A549 (cell line): ENCODE measurements at regions not wholly inside any gene's neighbourhood (a gene's known extent, or its start where the extent isn't known, plus 50 kb on each side); places are given as distances from the start of the nearest gene placed in this dataset.

Experiments used
- ATAC-seq, 2 experiments: fragments of 200-7000 bp in 1 of 2; fragments of >200 bp in 1 of 2; cut with Nextera tagmentation in 1 of 2; cut with Tn5 transposase in 1 of 2; 3 replicates each; pipeline versions ENCODE4 v1.8.0 to v1.9.1; 2018 to 2020; ENCODE audit warnings: mild to moderate bottlenecking in 1 of 2, moderate library complexity in 1 of 2
- CTCF ChIA-PET: fragments of 300-600 bp; sonication (Branson Sonifier 250); formaldehyde crosslinking; extraction: SDS; loops from one replicate; lab custom pipeline; 2021; ENCODE audit warnings: antibody characterized with exemption, inconsistent platforms; lab: Yijun Ruan, JAX
- POLR2A ChIA-PET: fragments of 350-600 bp; formaldehyde crosslinking; extraction: SDS; loops from one replicate; lab custom pipeline; 2021; ENCODE audit warnings: antibody characterized with exemption, inconsistent platforms; lab: Yijun Ruan, JAX
- DNase-seq, 2 experiments: peaks; one replicate each; pipeline versions ENCODE4 v3.0.0 to v3.0.0-alpha.2; 2011 to 2016; ENCODE audit warnings: low read depth in 1 of 2, low spot score in 1 of 2
- FAIRE-seq: peaks from 2 replicates; lab custom pipeline; 2011; peaks lifted over from hg19 to GRCh38; lab: Jason Lieb, UNC
- H3K27ac ChIP-seq, 2 experiments: fragments of >200 bp; sonication (Bioruptor Twin); formaldehyde crosslinking; 3 replicates each; pipeline ENCODE4 v1.5.1; 2016 to 2017
- H3K4me1 ChIP-seq: fragments of >200 bp; sonication (Bioruptor Twin); formaldehyde crosslinking; 3 replicates; pipeline ENCODE4 v1.6.1; 2016
- H3K4me2 ChIP-seq: fragments of >200 bp; sonication (Bioruptor Twin); formaldehyde crosslinking; 3 replicates; pipeline ENCODE4 v1.6.1; 2016
- H3K4me3 ChIP-seq: fragments of >200 bp; sonication (Bioruptor Twin); formaldehyde crosslinking; 3 replicates; pipeline ENCODE4 v1.5.1; 2016
- H3K9me3 ChIP-seq: fragments of >200 bp; sonication (Bioruptor Twin); formaldehyde crosslinking; 3 replicates; pipeline ENCODE4 v1.6.1; 2016
- CBX2 ChIP-seq: fragments of 200-600 bp; sonication (generic); IDR thresholded peaks from 2 replicates; pipeline ENCODE4 v1.6.1; 2016; ENCODE audit warnings: low read depth, mild to moderate bottlenecking, borderline replicate concordance
- CBX8 ChIP-seq: fragments of 200-600 bp; sonication (generic); IDR thresholded peaks from 2 replicates; pipeline ENCODE4 v1.6.1; 2016
- CEBPB ChIP-seq, 2 experiments: fragments of >200 bp in 1 of 2; sonication (Bioruptor Twin) in 1 of 2; formaldehyde crosslinking in 1 of 2; IDR thresholded peaks; 2 replicates each; pipeline ENCODE4 v1.6.1; 2012 to 2016
- EHF ChIP-seq: fragments of 250-450 bp; sonication (Bioruptor Pico); IDR thresholded peaks from 2 replicates; pipeline ENCODE4 v1.5.0; 2020; ENCODE audit warnings: mild to moderate bottlenecking
- ESRRA ChIP-seq: fragments of 150-350 bp; IDR thresholded peaks from 2 replicates; pipeline ENCODE4 v1.6.1; 2014; ENCODE audit warnings: mild to moderate bottlenecking, low read length, borderline replicate concordance
- FOSL2 ChIP-seq, 2 experiments: fragments of 450-650 bp in 1 of 2; fragments of >200 bp in 1 of 2; sonication (Bioruptor Twin) in 1 of 2; formaldehyde crosslinking; IDR thresholded peaks; 2 replicates each; pipeline versions ENCODE4 v1.5.0 to v1.6.1; 2016 to 2020; ENCODE audit warnings: mild to moderate bottlenecking in 1 of 2, moderate library complexity in 1 of 2
- FOXS1 ChIP-seq: fragments of 250-450 bp; sonication (Bioruptor Pico); IDR thresholded peaks from 2 replicates; pipeline ENCODE4 v1.5.0; 2020; ENCODE audit warnings: mild to moderate bottlenecking, moderate library complexity
- GATA3 ChIP-seq: IDR thresholded peaks from 2 replicates; pipeline ENCODE4 v1.6.1; 2012; ENCODE audit warnings: borderline replicate concordance
- HEYL ChIP-seq: fragments of 250-450 bp; sonication (Bioruptor Pico); IDR thresholded peaks from 2 replicates; pipeline ENCODE4 v1.8.0; 2021; ENCODE audit warnings: mild to moderate bottlenecking, moderate library complexity
- HOXA7 ChIP-seq: fragments of 250-450 bp; sonication (Bioruptor Pico); IDR thresholded peaks from 2 replicates; pipeline ENCODE4 v1.5.0; 2020; ENCODE audit warnings: mild to moderate bottlenecking, moderate library complexity
- HOXB13 ChIP-seq: fragments of 250-450 bp; sonication (Bioruptor Pico); IDR thresholded peaks from 2 replicates; pipeline ENCODE4 v1.5.0; 2020; ENCODE audit warnings: low read depth, mild to moderate bottlenecking, moderate library complexity
- JUNB ChIP-seq: fragments of >200 bp; sonication (Bioruptor Twin); formaldehyde crosslinking; IDR thresholded peaks from 2 replicates; pipeline ENCODE4 v1.6.1; 2016
- PHF8 ChIP-seq: fragments of 200-600 bp; sonication (generic); IDR thresholded peaks from 2 replicates; pipeline ENCODE4 v1.6.1; 2016; ENCODE audit warnings: low read depth, mild to moderate bottlenecking, antibody characterized with exemption, moderate library complexity, borderline replicate concordance
- RAD21 ChIP-seq, 2 experiments: fragments of >200 bp in 1 of 2; sonication (Bioruptor Twin) in 1 of 2; formaldehyde crosslinking in 1 of 2; IDR thresholded peaks in 1 of 2; conservative IDR thresholded peaks in 1 of 2; 2 replicates in 1 of 2; 3 replicates in 1 of 2; pipeline ENCODE4 v1.6.1; 2012 to 2018; ENCODE audit warnings: inconsistent platforms in 1 of 2
- RFX5 ChIP-seq: fragments of 450-650 bp; IDR thresholded peaks from 2 replicates; pipeline ENCODE4 v1.7.1; 2014; ENCODE audit warnings: antibody characterized with exemption, mild to moderate bottlenecking, moderate library complexity
- SMC3 ChIP-seq: fragments of >200 bp; sonication (Bioruptor Twin); formaldehyde crosslinking; IDR thresholded peaks from 3 replicates; pipeline ENCODE4 v1.6.1; 2018; ENCODE audit warnings: inconsistent platforms
- SREBF2 ChIP-seq: fragments of 450-650 bp; IDR thresholded peaks from 2 replicates; pipeline ENCODE4 v1.6.1; 2014; ENCODE audit warnings: mild to moderate bottlenecking, moderate library complexity
- TP53 ChIP-seq: fragments of 250-450 bp; sonication (Bioruptor Pico); IDR thresholded peaks from 2 replicates; pipeline ENCODE4 v1.5.0; 2021; ENCODE audit warnings: mild to moderate bottlenecking, moderate library complexity
- USF2 ChIP-seq: fragments of 450-650 bp; IDR thresholded peaks from 2 replicates; pipeline ENCODE4 v1.6.1; 2014; ENCODE audit warnings: antibody characterized with exemption
- ZC3H11A ChIP-seq: fragments of 450-650 bp; IDR thresholded peaks from 2 replicates; pipeline ENCODE4 v1.6.1; 2014; ENCODE audit warnings: antibody characterized with exemption, mild to moderate bottlenecking
- ZFP36 ChIP-seq: fragments of 450-650 bp; IDR thresholded peaks from 2 replicates; pipeline ENCODE4 v1.6.1; 2014; ENCODE audit warnings: borderline replicate concordance; ENCODE audit not compliant: partially characterized antibody
- ZSCAN20 ChIP-seq: fragments of 250-450 bp; sonication (Bioruptor Pico); IDR thresholded peaks from 2 replicates; pipeline ENCODE4 v1.8.0; 2022; ENCODE audit warnings: mild to moderate bottlenecking, moderate library complexity
- WGBS: methylation state at CpG from one replicate; pipeline ENCODE4 v1.1.6; 2017; ENCODE audit errors: missing lambda C conversion rate; 5-methylcytosine and 5-hydroxymethylcytosine counted together
- TF ChIP-seq, protein P1 (sequence below): fragments of >200 bp; sonication (Bioruptor Twin); formaldehyde crosslinking; IDR thresholded peaks from 3 replicates; pipeline ENCODE4 v1.5.1; 2016
- TF ChIP-seq, protein P2 (sequence below): fragments of >200 bp; sonication (Bioruptor Twin); formaldehyde crosslinking; IDR thresholded peaks from 3 replicates; pipeline ENCODE4 v1.6.1; 2016

DNA sequence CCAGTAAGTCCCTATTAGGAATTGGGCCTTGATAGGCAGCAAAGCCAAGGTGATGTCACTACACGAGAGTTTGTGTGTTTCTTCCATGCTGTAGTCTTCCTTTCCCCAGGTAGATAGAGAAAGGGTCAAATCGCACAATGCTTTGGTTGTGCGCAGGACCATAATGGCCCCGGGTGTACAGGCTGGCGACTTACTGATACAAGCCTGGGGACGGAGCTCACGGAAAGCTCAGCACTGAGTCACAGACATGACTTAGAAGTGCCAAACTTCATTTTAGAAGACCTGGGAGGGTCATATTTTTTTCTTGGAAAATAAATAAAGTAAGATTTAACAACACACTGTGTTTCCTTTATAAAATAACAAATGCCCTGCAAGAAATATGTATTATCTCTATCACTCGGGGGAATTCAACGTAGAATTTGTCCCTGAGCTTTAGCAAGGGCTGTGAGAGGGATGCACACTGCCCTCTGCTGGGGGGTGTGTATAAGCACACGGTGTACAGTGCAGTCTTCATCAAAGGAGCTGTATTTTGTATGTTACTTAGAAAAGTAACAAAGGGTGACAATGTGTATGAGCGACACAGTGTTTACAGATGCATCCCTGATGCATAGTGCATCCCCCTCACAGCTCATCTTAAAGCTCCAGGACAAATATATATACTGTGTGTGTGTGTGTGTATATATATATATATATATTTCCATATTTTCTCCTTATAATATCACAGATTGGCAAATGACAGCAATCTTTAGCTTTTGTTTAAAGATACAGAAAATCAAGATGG, 254.5 kb upstream of the VEGFC start:
- no peak overlapping the region for H3K4me3 ChIP-seq
- FAIRE-seq (no peak), DNase-seq (peak; percentile 8 to 78), ATAC-seq (peak; percentile 86 to 97)
- WGBS, result 44% methylated on average over 11 of the region's 11 CpGs
- H3K27ac ChIP-seq, result peak overlapping the region; percentile 51 to 68; a peak in 5 of 6 replicates
- POLR2A ChIA-PET, result interaction anchor here (0.8 to 1.4 kb wide), 4 partner anchors 59 to 483 kb away, joined by 3 to 5 read pairs (median 4); no protein-coding TSS in a partner anchor
- H3K9me3 ChIP-seq, result no peaks in the 10 kb centered on the region
- peaks cover 8% of the 10 kb centered on the region; the same call in 1 of the 3 replicates for H3K4me1 ChIP-seq
- CTCF ChIA-PET, result interaction anchor here (0.5 to 2.3 kb wide), 73 partner anchors 9 to 685 kb away, joined by 3 to 35 read pairs (median 4); partner anchors contain the start of genes NEIL3 and VEGFC
- H3K4me2 ChIP-seq, result no peak overlapping the region
- TF ChIP-seq RAD21 (conservative IDR thresholded peaks at IDR 0.05 in 1 of 2, IDR thresholded peaks at IDR 0.05 in 1 of 2) (peak; percentile 86 to 87), ESRRA (no peak), FOSL2 (IDR thresholded peaks at IDR 0.05) (no peak), FOSL2 (CRISPR knock-in tag; IDR thresholded peaks at IDR 0.05) (no peak), SMC3 (peak; percentile 92)
- TF ChIP-seq, protein P1, sequence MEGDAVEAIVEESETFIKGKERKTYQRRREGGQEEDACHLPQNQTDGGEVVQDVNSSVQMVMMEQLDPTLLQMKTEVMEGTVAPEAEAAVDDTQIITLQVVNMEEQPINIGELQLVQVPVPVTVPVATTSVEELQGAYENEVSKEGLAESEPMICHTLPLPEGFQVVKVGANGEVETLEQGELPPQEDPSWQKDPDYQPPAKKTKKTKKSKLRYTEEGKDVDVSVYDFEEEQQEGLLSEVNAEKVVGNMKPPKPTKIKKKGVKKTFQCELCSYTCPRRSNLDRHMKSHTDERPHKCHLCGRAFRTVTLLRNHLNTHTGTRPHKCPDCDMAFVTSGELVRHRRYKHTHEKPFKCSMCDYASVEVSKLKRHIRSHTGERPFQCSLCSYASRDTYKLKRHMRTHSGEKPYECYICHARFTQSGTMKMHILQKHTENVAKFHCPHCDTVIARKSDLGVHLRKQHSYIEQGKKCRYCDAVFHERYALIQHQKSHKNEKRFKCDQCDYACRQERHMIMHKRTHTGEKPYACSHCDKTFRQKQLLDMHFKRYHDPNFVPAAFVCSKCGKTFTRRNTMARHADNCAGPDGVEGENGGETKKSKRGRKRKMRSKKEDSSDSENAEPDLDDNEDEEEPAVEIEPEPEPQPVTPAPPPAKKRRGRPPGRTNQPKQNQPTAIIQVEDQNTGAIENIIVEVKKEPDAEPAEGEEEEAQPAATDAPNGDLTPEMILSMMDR, result peak; percentile 82

GRCh38 chr4:177047851-177048174, 255.1 kb upstream of the VEGFC start:
- H3K27ac ChIP-seq, result peak overlapping the region in 1 of 2 experiments; percentile 16; a peak in 1 of 6 replicates
- H3K4me1 ChIP-seq, result peaks cover 8% of the 10 kb centered on the region; the same call in 1 of the 3 replicates
- H3K9me3 ChIP-seq, result no peaks in the 10 kb centered on the region
- FAIRE-seq (no peak), ATAC-seq (no peak)
- no peak overlapping the region for H3K4me2 ChIP-seq
- H3K4me3 ChIP-seq, result no peak overlapping the region
- TF ChIP-seq, protein P2, sequence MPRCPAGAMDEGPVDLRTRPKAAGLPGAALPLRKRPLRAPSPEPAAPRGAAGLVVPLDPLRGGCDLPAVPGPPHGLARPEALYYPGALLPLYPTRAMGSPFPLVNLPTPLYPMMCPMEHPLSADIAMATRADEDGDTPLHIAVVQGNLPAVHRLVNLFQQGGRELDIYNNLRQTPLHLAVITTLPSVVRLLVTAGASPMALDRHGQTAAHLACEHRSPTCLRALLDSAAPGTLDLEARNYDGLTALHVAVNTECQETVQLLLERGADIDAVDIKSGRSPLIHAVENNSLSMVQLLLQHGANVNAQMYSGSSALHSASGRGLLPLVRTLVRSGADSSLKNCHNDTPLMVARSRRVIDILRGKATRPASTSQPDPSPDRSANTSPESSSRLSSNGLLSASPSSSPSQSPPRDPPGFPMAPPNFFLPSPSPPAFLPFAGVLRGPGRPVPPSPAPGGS, result no peak
- no peak for TF ChIP-seq GATA3
- no peak for TF ChIP-seq ZFP36
- TF ChIP-seq RFX5, result no peak
- TF ChIP-seq CBX2, result no peak
- TF ChIP-seq JUNB, result no peak
- TF ChIP-seq SREBF2, result no peak
- TF ChIP-seq HOXA7 (CRISPR knock-in tag), result no peak
- TF ChIP-seq HOXB13, result no peak
- no peak for TF ChIP-seq PHF8
- TF ChIP-seq EHF, result no peak
- TF ChIP-seq, protein P1, result no peak
- TF ChIP-seq TP53 (CRISPR knock-in tag), result no peak
- no peak for TF ChIP-seq FOXS1 (CRISPR knock-in tag)
- no peak for TF ChIP-seq USF2
- TF ChIP-seq ZSCAN20 (CRISPR knock-in tag), result no peak
- TF ChIP-seq CEBPB (IDR thresholded peaks at IDR 0.05), result no peak
- TF ChIP-seq HEYL (CRISPR knock-in tag), result no peak
- no peak for TF ChIP-seq ZC3H11A
- TF ChIP-seq CBX8, result no peak
- TF ChIP-seq, all 56 proteins: peak for 0
- ChIA-PET CTCF (interaction anchor here (0.5 to 2.3 kb wide), 70 partner anchors 10 to 686 kb away, joined by 3 to 35 read pairs (median 4); partner anchors contain the start of genes NEIL3 and VEGFC), POLR2A (interaction anchor here (1.1 to 1.4 kb wide), 2 partner anchors 60 to 256 kb away, joined by 4 to 5 read pairs; no protein-coding TSS in a partner anchor)
- DNase-seq, result no peak
- WGBS, result 0% methylated on average over 1 of the region's 1 CpG
